ENCODE measurements at regions not wholly inside any gene's neighbourhood (a gene's known extent, or its start where the extent isn't known, plus 50 kb on each side); places are given as distances from the start of the nearest gene placed in this dataset.
"Not testable (repeated sequence)": the region's sequence is repeated elsewhere in the genome, so short reads cannot be mapped to it uniquely, and the experiment has no call there.

DNA sequence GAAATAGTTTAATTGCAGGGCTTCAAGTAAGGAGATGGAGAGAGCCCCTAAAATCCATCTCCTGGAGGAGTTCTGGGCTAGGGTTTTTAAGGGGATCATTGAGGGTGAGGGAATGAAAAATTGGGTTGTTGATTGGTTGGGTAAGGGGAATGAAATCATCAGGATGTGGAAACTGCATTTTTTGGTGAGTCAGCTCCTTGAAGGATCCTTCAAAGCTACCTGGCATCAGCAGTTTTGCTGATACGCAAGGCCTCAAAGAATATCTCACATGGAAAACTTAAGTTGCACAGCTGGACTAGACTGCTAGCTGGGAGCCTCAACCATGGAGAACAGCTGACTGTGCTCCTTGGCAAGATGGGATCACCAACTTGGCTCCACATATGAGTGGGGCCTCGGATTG, 136.7 kb downstream of the FGF10 start:
- DNase-seq (ENCODE audit: low read depth in 2 of 3, low spot score in 2 of 3): no peak

DNA sequence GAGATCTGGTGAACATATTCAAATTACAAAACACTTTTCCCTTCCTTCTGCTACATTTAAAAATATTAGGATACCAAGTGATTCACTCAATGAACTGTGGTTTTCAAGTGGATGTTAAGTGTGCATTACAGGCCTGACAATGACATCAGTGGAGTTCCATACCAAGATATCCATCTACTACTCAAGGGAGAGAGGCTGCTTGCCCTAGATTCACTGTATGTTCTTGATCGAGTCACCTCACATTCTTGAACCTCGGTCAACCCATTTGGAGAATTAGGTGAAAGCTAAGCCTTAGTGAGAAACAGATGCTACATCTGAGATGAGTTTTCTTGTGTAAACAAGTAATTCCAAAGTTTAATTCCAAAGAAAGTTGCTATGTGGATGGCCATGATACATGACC, 142.2 kb downstream of the FGF10 start:
- DNase-seq (ENCODE audit: low read depth in 2 of 3, low spot score in 2 of 3): no peak

DNA sequence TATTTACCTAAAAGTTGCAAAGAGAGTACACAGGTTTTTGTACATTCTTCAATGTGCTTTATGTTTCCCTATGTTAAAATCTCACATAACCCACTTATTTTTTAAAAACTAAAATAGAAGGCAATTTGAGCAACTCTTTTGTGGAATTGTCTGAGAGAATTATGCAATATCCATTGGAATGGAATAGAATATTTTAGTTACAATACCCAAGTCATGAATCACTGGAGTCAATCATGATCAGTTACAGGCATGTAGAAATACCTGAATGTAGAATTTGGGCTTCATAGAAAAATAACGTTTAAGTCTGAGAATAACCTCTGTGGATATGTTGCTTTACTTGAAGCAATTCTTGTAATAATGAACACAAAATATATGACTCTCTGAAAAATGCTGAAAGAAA, 143.3 kb downstream of the FGF10 start:
- DNase-seq (ENCODE audit: low read depth in 2 of 3, low spot score in 2 of 3): no peak

DNA sequence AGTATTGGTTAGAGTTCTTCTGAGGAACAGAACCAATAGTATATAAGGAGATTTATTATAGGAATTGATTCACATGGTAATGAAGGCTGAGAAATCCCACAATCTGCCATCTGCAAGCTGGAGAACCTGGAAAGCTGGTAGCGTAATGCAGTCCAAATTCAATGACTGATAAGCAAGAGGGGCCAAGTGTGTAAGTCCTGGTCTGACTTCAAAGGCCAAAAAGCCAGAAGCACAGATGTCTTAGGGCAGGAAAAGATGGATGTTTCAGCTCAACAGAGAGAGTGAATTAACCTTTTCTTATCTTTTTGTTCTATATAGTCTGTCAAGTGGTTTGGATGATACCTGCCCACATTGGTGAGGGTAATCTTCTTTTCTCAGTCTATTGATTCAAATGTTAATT, 146.4 kb downstream of the FGF10 start:
- no peak for DNase-seq (ENCODE audit: low read depth in 2 of 3, low spot score in 2 of 3)

DNA sequence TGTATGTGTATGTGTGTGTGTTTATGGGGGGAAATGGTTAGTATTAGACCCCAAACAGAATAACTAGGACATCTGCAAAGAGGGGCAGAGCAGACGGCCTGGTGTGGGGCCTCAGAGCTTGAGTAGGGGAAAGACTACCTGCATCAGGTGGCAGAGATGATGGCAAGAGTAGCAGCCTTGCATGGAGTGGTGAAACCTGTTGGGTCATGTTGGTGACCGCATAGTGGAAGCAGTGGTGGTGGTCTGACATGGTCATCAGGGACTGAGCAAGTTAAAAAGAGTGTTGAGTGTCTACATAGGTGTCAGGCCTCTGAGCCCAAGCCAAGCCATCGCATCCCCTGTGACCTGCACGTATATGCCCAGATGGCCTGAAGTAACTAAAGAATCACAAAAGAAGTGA, 153.2 kb downstream of the FGF10 start:
- no peak for DNase-seq (ENCODE audit: low read depth in 2 of 3, low spot score in 2 of 3)

DNA sequence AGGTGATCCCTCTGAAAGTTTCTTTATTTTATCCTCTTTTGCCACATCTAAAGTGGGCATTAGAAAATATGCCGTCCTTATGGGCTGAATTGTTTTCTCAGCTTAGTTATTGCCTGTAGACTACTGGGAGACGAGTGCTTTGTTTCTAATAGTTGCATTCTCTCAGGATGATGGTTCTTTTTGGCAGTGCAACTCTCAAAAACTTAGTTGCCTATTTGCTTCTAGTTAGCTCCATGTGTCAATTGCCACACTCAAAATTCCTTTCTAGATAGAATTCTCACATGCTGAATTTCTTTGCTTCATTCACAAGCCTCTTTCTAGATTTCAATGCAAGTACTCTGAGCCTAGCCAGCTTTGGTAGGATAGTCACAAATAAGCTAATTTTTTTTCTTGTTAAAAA, 155.5 kb downstream of the FGF10 start:
- no peak for DNase-seq (ENCODE audit: low read depth in 2 of 3, low spot score in 2 of 3)

DNA sequence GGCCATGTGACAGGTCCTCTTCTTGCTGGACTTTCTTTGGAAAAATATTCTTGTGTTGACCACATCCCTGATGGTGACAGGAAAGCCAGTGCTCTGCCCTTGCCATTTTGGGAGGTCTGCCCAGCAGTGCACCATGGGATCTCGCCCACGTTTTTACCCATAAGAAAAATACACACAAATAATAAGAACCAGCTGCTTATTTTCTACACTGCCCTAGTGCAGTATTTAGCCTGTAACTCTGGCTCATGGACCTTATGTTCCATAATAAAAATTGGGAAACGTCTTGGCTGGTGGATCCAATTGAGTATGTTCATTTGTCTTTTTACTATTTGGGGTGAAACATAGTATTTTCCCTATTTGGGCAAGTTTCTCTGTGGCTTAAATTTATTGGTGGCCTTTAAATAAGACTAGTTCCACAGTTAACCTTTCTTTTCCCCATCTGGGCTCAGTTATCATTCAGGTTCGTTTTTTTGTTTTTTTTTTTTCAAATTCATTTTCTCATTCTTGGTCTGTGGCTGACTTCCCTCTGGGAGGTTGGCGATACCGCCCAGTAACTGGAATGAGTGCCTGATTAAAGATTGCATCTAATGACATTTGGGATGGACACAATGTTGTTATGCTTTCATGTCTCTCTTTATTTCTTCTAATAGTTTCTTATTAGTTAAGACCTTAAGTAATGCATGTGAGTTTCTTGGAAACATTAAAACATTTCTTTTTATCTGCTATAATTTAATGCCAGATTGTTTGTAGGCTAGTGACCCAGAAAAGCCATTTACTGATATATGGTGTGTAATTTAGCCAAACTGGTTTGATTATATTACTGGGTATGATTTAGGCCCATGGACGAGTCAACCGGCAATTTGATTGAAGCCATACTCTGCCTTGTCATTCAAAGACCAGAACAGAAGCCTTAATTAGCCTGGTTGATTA, 163.7 kb downstream of the FGF10 start:
- DNase-seq (ENCODE audit: low read depth in 2 of 3, low spot score in 2 of 3): no peak

DNA sequence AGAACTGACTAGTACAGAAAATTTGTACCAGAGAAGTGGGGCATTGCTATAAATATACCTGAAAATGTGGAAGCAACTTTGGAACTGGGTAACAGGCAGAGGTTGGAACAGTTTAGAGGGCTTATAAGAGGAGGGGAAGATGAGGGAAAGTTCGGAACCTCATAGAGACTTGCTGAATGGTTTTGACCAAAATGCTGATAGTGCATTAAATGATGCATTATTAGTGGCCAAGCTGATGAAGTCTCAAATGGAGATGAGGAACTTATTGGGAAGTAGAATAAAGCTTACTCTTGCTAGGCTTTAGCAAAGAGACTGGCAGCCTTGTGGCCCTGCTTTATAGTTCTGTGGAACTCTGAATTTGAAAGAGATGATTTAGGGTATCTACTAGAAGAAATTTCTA, 189.8 kb downstream of the FGF10 start:
- DNase-seq (ENCODE audit: low read depth in 2 of 3, low spot score in 2 of 3): no peak

DNA sequence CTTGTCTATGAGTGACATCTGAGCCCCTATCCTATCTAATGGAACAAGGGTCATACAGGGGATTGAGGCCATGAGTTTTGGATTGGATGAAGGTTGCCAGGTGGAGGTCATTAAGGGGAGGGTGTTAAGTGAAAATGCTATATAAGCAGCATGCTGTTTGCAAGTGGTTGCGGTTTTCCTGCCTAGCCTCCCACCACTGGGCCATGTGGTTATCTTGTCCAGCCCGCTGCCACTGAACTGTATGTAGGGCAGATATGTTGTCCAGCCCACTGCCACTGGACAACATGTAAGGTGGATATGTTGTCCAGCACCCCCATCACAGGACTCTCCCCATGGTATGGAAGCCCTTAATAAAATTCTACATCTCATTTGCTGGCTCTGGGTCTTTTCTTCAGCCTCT, 200.0 kb downstream of the FGF10 start:
- no peak for DNase-seq (ENCODE audit: low read depth in 2 of 3, low spot score in 2 of 3)

DNA sequence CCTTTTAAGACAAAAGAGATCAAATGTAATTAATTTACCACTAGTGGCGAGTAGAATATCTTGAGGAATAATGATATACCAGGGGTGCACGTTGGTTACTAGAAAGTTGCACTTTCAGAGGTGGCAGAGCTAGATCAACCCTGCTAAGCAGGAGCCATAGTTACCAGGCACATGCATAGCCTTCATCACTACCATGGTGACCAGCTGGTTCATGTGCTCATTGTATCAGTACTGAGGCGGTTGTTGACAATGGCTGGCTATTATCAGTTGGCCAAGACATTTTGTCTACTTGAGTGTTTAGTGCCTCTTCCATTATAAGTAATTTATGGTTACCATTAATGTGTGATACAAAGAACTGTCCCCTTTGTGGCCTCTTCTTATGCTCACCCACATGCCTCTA, 201.2 kb downstream of the FGF10 start:
- no peak for DNase-seq (ENCODE audit: low read depth in 2 of 3, low spot score in 2 of 3)

DNA sequence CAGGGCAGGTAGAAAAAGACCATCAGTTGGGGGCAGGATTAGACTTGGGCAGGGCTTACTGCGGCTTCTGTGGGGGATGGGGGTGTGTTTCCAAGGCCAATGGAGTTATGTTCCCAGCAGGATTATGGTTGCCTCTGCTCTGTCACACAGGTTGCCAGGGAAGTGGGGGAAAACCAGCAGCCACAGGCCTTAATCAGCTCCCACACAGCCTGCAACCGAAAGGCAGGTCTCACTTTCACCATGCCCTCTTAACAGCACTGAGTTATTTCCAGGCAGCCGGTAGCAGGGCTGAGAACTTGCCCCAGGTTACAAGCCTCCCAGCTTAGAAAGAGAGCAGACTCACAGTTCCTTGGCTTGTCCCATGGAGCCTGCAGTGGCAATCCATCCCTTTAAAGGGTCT, 205.5 kb downstream of the FGF10 start:
- no peak for DNase-seq (ENCODE audit: low read depth in 2 of 3, low spot score in 2 of 3)

DNA sequence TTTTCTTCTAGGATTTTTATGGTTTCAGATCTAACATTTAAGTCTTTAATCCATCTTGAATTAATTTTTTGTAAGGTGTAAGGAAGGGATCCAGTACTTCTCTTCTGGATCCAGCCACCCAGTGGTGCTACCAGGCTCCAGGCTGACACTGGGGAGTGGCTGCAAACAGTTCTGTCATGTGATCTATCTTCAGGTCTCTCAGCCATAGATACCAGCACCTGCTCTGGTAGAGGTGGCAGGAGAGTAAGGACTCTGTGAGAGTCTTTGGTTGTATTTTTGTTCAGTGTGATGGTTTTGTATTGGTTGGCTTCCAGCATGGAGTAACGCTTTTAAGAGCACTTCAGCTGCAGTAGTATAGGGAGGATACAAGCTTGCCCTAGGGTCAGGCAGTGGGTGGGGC, 205.9 kb downstream of the FGF10 start:
- no peak for DNase-seq (ENCODE audit: low read depth in 2 of 3, low spot score in 2 of 3)

DNA sequence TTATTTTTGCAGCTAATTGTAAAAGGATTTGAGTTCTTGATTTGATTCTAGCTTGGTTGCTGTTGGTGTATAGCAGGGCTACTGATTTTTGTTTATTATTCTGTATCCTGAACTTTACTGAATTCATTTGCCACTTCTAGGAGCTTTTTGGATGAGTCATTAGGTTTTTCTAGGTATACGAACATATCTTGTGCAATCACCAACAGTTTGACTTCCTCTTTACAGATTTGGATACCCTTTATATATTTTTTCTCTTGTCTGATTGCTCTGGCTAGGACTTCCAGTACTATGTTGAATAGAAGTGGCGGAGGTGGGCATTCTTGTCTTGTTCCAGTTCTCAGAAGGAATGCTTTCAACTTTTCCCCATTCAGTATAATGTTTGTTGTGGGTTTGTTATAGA, 210.8 kb downstream of the FGF10 start:
- no peak for DNase-seq (ENCODE audit: low read depth in 2 of 3, low spot score in 2 of 3)

DNA sequence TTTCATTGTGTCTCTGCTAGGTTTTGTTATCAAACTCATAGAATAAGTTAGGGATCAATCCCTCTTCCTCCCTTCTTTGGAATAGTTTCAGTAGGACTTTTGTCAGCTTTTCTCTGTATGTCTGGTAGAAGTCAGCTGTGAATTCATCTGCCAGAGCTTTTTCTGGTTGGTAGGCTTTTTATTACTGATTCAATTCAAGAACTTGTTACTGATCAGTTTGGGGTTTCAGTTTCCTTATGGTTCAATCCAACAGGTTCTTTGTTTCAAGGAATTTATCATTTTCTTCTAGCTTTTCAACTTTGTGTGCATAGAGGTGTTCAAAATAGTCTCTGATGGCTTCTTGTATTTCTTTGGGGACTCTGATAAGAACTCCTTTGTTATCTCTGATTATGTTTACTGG, 221.7 kb downstream of the FGF10 start:
- DNase-seq (ENCODE audit: low read depth in 2 of 3, low spot score in 2 of 3): no peak

DNA sequence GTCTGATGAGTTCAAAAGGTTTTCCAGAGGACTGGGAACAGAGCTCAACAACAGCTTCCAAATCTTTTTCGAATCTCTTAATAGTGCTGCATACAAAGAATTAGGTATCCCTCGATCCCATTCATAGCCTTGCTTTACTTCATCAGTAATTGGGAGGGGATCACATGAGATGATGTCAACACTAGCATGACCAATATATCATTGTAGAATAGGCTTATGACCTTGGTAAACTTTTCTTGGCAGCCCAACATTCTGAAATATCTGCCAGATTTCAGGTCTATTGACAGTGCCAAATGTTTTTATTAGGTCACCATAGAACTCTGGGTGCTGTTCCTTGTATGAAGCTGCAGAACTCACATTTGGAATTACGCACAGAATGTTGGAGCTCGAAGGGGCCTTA, 228.9 kb downstream of the FGF10 start:
- DNase-seq (ENCODE audit: low read depth in 2 of 3, low spot score in 2 of 3): no peak

DNA sequence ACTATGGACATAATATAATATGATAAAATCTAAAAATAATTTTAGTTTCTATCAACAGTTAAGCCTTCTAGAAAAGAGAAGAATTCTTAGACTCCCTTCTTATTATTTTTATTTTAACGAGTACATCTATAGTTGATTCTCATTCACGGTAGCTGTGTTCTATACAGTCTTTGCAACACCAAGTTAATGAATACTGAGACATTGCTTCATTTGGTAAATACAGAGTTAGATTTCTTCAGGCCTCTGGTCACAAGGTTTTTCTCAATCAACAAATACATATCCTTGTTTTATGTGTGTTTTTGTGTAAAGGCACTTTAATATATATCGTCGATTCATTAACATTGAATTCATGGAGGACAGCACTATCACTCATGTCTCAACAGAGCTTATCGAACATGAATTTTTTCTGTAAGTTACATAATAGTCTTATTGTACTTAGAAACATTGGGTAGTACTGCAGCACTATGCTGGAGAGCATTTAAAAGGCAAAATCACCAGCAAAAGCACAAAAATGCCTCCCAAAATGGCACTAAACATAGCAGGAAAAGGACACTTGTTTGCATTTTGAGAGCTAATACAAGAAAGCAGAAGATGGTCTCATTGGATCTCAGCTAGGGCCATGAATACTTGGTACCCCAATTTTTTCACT, 239.0 kb downstream of the FGF10 start:
- no peak for DNase-seq (ENCODE audit: low read depth in 2 of 3, low spot score in 2 of 3)

DNA sequence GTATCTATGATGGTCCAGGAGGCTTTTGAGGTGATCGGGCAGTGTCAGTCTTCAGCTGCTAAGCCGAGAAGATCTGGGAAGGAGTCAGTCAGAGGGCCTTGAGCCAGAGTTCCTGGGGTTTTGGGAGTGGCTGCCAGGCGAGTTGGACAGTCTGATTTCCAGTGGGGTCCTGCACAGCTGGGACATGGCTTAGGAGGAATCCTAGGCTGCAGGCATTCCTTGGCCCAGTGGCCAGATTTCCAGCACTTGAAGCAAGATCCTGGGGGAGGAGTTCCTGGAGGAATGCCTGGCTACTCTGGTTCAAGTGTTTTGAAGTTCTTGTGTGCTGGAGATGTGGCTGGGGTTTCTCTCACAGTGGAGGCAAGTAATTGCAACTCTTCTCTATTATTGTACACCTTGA, 271.3 kb downstream of the FGF10 start:
- DNase-seq (ENCODE audit: low read depth in 2 of 3, low spot score in 2 of 3): not testable (repeated sequence)

DNA sequence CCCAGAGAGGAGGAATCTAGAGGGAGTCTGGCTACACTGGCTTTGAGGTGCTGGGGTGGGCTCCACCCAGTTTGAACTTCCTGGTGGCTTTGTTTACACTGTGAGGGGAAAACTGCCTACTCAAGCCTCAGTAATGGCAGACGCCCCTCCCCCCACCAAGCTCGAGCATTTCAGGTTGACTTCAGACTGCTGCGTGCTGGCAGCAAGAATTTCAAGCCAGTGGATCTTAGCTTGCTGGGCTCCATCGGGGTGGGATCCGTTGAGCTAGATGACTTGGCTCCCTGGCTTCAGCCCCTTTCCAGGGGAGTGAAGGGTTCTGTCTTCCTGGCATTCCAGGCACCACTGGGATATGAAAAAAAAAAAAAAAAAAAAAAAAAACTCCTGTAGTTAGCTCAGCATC, 281.0 kb downstream of the FGF10 start:
- DNase-seq (ENCODE audit: low read depth in 2 of 3, low spot score in 2 of 3): not testable (repeated sequence)

DNA sequence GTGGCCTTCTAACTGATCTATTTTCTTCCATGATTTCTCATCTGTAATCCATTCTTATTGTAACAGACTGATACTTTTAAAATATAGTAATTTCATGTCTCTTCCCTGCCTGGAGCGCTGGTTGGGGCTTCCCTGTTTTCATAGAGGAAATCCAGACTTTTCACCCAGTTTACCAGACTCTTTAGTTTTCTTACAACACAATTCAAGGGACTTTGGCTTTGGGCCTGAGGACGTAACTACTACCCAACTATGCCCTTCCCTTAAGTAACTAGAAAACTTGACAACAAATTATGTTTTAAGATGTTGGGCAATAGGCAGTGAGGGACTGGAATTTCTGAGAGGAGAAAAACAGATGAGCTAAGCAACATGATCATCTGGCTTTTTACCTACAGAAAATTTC, 289.6 kb downstream of the FGF10 start:
- no peak for DNase-seq (ENCODE audit: low read depth in 2 of 3, low spot score in 2 of 3)

DNA sequence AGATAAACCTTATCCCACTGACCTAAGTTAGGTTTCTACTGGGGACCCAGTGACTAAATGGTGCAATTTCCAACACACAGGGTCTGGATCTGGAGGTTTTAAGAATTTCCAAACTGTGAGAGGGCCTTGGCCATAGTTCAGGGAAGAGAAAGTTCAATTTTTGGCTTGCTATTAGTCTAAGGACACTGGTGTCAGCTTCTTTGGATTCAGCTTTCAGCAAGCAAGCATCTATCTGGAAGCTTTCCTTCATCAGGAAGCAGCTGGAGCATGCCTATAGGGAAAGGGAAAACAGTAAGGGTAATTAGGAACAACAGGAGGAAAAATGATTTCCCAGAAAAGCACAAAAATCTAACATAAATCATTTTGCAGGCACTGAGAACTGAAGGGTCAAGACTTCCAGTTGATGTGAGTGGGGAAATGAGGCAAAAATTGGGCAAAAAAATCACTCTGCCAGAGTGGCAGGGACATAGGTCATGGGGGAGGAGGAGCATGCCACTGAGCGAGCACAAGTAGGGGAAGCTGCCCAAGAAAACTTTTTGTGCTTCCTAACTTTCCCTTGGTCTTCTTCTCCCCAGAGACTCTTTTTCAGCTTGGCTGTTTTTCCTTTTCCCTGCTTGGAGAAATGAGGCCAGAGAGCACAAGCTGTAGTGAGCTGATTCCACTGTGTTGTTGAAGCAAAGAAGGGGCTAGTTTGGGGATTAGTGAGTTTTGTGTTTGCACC, 299.6 kb downstream of the FGF10 start:
- DNase-seq (ENCODE audit: low read depth in 2 of 3, low spot score in 2 of 3): no peak

DNA sequence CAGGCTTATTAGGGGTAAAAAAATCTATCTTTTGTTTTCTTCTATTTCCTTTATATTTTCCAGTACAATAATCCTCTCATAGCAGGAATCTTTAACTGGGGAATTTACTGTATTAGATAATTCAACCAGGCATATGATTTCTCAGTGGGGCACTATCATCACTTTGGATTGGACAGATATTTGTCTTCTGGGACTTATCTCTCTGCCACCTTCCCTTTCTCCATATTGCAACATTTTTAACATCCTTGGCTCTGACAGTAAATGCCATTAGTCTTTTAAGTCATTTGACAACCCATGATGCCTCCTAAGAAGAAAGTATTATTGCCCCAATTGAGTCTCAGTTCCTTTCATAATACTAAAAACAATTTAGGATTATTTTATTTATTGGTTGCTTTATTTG, 304.1 kb downstream of the FGF10 start:
- DNase-seq (ENCODE audit: low read depth in 2 of 3, low spot score in 2 of 3): no peak

DNA sequence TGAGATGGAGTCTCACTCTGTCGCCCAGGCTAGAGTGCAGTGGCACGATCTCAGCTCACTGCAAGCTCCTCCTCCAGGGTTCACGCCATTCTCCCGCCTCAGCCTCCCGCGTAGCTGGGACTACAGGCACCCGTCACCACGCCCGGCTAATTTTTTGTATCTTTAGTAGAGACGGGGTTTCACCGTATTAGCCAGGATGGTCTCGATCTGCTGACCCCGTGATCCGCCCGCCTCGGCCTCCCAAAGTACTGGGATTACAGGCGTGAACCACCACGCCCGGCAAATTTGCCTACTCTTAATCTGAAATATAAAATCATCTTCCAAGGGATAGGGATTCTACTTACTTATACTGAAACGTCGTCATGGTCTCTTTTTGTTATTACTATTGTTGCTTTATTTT, 314.7 kb downstream of the FGF10 start:
- not testable (repeated sequence) for DNase-seq (ENCODE audit: low read depth in 2 of 3, low spot score in 2 of 3)
